Occipital lobe (tissue), 1 donor: ENCODE measurements at regions not wholly inside any gene's neighbourhood (a gene's known extent, or its start where the extent isn't known, plus 50 kb on each side); places are given as distances from the start of the nearest gene placed in this dataset.
"Not testable (repeated sequence)": the region's sequence is repeated elsewhere in the genome, so short reads cannot be mapped to it uniquely, and the experiment has no call there.

ENCODE experiments used
- DNase-seq: peaks from one replicate; lab custom pipeline; 2025; lab: John Stamatoyannopoulos, UW

DNA sequence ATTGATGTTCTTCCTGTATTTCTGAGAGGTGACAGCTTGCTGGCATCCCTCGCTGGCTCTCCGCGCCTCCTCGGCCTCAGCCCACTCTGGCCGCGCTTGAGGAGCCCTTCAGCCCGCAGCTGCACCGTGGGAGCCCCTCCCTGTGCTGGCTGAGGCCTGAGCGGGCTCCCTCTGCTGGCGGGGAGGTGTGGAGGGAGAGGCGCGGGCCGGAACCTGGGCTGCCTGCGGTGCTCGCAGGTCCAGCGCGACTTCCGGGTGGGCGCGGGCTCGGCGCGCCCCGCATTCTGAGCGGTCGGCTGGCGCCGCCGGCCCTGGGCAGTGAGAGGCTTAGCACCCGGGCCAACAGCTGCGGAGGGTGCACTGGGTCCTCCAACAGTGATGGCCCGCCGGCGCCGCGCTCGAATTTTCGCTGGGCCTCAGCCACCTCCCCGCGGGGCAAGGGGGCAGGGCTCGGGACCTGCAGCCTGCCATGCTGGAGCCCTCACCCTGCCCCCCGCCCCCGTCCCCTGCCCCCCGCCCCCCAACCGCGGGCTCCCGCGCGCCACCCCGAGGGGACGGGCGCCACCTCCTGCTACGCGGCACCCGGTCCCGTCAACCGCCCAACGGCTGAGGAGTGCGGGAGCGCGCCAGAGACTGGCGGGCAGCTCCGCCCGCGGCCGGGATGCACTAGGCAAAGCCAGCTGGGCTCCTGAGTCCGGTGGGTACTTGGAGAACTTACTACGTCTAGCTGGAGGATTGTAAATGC, 1353.4 kb upstream of the CDH18 start:
- DNase-seq, result not testable (repeated sequence)

DNA sequence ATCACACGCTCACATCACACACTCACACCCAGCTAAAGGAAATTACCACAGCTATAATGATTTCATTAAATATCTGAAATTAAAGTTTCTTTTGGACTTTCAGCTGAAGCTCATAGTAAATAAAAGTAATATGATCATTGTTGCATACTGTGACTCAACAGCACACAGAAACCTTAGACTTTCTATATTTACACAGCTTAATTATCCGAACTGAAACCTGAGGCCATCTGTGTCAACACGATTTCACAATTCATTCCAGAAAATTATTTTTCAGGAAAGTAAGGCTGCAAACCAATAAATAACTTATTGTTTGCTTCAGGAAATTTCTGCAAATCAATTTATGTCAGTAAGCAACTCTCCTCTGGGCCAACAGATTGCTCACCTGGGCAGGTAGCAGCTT, 1352.2 kb upstream of the CDH18 start:
- DNase-seq, result not testable (repeated sequence)

- DNase-seq, result not testable (repeated sequence)
Measured at GRCh38 chr5:21336478-21336877, 1348.5 kb upstream of the CDH18 start.

GRCh38 chr5:21315376-21315775, 1327.4 kb upstream of the CDH18 start:
- DNase-seq, result not testable (repeated sequence)

DNA sequence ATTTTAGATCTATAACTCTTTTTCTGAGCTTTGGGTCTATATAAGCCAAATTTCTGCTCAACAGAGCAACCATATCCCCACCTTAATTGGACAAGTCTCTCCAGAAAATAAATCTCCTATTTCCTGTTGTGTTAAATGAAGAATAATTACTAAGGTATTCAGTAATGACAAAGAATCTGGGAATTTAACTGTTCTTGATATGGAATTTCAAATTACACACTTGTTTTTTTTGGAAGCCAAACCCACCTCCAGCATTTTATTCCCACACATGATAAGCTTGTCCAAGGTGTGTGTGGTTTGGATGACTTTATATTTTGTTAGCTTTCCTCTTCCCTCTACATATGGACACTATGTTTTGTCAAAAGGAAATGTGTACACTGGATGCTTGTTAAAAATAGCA, 1313.2 kb upstream of the CDH18 start:
- not testable (repeated sequence) for DNase-seq

- not testable (repeated sequence) for DNase-seq
Measured at GRCh38 chr5:21274361-21274760, 1286.4 kb upstream of the CDH18 start.

DNA sequence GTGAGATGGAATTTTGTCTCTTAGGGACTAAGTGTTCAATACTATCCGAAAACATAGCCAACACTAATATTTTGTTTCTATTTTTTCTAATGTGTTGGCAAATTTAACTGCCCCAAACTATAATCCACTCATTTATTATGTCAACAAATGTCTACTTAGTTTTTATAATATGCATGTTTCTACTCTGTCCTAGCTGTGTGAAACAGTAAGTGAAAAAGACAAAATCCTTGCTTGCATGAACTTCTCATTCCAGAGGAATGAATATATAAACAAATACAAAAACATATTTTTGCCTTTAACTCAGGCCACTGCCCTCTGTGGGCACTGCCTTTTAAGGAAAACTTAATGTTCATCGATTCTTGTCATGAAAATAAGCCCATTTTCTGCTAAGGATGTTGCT, 1275.4 kb upstream of the CDH18 start:
- no peak for DNase-seq

GRCh38 chr5:21254161-21254560, 1266.2 kb upstream of the CDH18 start:
- no peak for DNase-seq

- no peak for DNase-seq
Measured at GRCh38 chr5:21244982-21245381, 1257.0 kb upstream of the CDH18 start.

- no peak for DNase-seq
Measured at GRCh38 chr5:21238786-21239185, 1250.8 kb upstream of the CDH18 start.

- DNase-seq, result no peak
Measured at GRCh38 chr5:21237461-21237860, 1249.5 kb upstream of the CDH18 start.

DNA sequence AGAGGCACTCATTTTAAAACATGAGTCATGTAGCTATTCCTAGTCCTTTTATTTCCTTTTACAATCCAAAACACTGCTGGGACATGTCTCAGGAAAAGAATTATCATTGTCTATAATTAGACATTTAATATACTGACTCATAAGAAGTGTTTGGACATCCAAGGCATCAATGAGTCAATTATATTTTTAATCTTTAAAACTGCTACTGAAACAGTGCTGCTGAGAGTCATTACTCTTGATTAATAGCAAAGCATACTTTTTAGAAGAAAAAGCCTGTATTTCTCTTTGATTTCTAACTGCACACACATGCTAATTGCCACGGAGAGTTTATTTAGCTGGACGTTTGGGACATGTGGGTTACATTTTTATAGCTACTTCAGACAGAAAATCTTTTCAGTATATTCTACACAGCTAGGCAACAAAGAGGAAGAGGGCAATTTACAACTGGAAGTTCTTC, 1249.0 kb upstream of the CDH18 start:
- DNase-seq, result no peak

- no peak for DNase-seq
Measured at GRCh38 chr5:21236104-21236503, 1248.1 kb upstream of the CDH18 start.

DNA sequence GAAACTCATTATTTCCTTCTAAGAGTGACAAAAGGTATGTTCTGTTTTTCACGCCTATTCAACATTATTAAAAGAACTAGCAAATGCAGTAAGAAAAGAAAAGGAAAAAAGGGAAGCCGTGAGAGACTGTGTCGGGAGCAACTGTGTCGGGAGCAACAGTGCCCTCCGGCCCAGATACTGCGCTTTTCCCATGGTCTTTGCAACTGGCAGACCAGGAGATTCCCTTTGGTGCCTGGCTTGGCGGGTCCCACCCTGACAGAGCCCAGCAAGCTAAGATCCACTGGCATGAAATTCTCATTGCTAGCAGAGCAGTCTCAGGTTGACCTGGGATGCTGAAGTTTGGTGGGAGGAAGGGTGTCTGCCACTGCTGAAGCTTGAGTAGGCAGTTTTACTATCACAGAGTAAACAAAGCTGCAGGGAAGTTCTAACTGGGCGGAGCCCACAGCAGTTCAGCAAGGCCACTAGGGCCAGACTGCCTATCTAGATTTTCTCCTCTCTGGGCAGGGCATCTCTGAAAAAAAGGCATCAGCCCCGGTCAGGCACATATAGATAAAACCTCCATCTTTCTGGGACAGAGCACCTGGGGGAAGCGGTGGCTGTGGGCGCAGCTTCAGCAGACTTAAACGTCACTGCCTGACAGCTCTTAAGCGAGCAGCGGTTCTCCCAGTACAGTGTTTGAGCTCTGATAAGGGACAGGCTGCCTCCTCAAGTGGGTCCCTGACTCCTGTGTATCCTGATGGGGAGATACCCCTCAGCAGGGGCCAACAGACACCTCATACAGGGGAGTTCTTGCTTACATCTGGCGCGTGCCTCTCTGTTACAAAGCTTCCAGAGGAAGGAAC, 1237.4 kb upstream of the CDH18 start:
- no peak for DNase-seq

DNA sequence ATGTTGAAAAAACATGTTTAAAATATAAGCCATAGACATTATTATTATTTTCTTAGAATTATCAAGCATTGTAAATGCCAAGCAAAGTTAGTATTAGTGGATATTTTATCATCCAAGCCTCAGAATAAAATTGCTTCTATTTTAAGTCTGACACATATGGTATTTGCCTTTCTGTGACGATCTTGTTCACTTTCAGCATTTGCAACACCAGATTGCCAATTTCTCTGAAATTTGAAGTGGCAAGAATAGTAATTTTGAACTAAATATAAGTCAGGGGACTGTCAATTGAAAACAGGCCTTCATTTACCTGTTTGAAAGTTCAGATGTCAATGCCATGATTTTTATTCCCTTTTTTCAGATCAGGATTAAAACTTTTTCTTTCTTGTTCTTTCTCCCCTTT, 1233.6 kb upstream of the CDH18 start:
- DNase-seq, result no peak

- no peak for DNase-seq
Measured at GRCh38 chr5:21219966-21220365, 1232.0 kb upstream of the CDH18 start.

- DNase-seq, result no peak
Measured at GRCh38 chr5:21219251-21219650, 1231.3 kb upstream of the CDH18 start.

DNA sequence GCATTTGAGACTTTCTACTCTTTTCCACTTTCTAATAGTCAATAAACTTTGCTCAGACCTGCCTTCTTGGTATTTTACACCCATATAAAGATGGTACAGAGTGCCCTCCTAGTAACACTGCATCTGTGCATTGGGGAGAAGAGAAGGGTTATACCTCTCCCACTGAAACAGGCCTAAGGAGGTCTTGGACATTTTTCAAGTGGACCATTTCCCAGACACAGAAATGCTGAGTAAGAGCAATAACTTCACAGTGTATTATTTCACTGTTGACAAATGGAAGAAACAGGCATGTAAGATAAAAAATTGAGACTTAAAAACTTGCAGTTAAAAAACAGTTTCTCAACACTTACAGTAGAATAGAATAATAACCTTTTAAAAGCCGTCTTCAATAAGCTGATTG, 1224.0 kb upstream of the CDH18 start:
- DNase-seq, result no peak

DNA sequence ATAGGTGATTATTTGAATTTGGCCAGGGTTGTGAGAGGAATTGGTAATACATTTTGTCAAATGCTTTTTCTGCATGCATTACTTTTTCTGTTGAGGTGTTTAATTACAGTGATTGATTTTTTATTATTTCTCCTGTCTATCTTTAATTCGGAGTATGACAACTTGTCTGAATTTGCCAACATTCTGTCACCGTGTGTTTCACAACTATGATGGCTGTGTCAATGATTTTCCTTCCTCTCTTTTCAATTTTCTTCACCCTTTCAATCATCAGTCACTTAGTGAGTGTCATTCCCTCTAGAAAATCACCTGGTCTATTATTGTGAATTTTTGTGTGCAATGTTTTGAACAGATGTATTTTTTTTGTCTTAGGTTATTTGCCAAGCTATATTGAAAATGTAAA, 1221.4 kb upstream of the CDH18 start:
- DNase-seq, result no peak

GRCh38 chr5:21199087-21199486, 1211.1 kb upstream of the CDH18 start:
- no peak for DNase-seq

DNA sequence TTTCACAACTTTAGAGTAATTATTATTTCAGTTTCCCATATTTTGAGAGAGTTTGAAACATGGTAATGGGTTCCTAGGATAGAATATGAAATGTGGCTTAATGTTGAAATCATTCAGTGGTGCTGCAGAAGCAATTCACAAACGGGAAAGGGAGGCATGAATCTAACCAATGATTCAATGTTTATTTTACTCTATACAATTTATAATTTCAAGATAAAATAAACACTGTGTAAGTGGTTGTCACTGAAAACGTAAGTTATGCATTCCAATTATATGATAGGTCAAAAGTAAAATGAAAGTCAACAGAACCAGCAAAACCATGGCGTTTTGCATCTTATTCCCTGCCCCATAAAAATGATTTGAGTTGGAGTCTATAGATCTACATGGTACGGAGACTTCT, 1207.1 kb upstream of the CDH18 start:
- no peak for DNase-seq

DNA sequence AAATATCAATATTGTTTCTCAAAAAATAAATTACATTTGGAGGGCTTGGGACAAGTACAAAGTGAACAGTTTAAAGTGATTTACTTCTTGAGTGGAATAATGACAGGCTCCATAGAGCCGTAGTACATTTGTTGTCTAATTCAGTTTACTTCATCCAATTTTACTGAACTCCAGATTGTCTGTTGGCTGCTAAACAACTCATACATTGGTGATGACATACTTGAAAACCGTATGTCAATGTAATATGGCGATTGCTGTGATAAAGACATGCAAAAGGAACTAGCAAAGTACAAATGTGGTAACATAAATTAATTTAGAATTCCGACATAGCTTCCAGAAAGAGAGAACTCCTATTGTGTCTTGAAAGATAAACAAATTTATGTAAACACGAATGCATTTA, 1197.5 kb upstream of the CDH18 start:
- no peak for DNase-seq

DNA sequence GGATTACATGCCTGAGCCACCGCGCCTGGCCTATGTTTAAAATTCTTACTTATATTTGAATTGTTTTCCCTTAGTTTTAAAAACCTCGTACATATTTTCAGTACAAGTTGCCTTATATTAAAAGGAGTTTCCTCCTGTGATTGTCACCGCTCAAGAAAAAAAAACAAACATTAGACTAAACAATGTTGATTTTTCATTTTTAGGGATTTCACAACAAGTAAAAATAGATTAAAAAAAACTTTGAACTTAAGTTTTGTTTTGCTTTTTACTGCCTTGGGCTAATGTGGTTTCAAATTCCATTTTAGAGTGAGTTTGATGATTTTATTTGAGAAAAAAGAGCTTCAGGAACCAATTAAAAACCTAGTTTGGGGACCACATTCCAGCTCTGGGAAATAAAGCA, 1196.6 kb upstream of the CDH18 start:
- DNase-seq, result no peak
